ENCODE measurements at regions not wholly inside any gene's neighbourhood (a gene's known extent, or its start where the extent isn't known, plus 50 kb on each side); places are given as distances from the start of the nearest gene placed in this dataset.

DNA sequence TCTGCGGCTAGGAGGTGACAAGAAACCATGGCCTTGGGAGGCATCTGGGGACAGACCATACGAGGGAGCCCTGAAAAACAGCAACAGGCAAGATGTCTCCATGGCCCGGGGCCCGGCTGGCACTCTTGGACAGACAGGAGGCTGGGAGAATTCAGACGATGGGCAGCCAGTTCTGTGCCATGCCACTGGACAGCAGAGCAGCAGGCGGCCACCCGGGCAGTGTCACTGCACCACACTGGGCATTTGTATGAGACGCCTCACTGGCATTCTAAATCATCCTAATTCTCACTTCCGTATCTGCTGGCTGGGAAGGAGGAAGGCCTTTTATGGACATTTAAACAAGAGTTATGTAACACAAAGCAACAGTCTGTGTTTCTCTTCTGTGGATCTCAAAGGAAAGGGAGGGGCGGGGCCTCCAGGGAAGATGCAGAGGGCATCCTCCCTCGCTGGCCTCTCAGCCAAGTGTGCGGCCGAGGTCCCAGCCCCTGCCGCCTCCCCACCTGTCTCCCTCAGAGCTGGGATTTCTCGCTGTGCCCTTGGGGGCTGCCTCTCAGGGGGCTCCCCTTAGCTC lies 350.3 kb downstream of the SHANK2 start:
- ATAC-seq (no peak), FAIRE-seq (no peak), DNase-seq (ENCODE audit: low spot score) (no peak)
- intact Hi-C loops (cut with micrococcal nuclease; ENCODE audit: unreplicated experiment), result no loop called here
- 94% methylated on average over 9 of the region's 15 CpGs for WGBS (ENCODE audit: low lambda C conversion rate)
- Histone ChIP-seq H3K27ac (ENCODE audit: extremely low read length, insufficient read depth, low read length) (no peak overlapping the region), H3K27me3 (ENCODE audit: control insufficient read depth in 1 of 2, insufficient read depth in 2 of 2, low read length in 2 of 2) (no peaks in the 10 kb centered on the region), H3K9me3 (ENCODE audit: low read length) (no peaks in the 10 kb centered on the region), H3K4me1 (ENCODE audit: insufficient read depth, low read length) (no peaks in the 10 kb centered on the region), H4K20me1 (ENCODE audit: insufficient read depth, low read length) (peaks cover 17% of the 10 kb centered on the region), H3K4me3 (replicated peaks in 1 of 3; ENCODE audit: insufficient read depth in 1 of 3, low read depth in 2 of 3, low read length in 3 of 3) (no peak overlapping the region), H3K9ac (ENCODE audit: insufficient read depth, low read depth, low read length) (no peak overlapping the region), H3K4me2 (ENCODE audit: low read depth, low read length) (no peak overlapping the region), H3K79me2 (ENCODE audit: insufficient read depth, low read length) (no peaks in the 10 kb centered on the region), H3K36me3 (replicated peaks in 1 of 2; ENCODE audit: control insufficient read depth in 1 of 2, insufficient read depth in 2 of 2, low read length in 2 of 2) (peaks cover 6 to 33% of the 10 kb centered on the region in 2 experiments), H2AFZ (ENCODE audit: low read length) (no peak overlapping the region)
- in situ Hi-C loops (cut with HindIII; ENCODE audit: extremely low pct_ligation_motif_present, low pct_unique_long_range_greater_than_20kb), result no loop called here
- BruUV-seq (replicated peaks), result no TSS peak
- ChIA-PET CTCF (ENCODE audit: low intra/inter-chr PET ratio, low total read pairs) (no interaction called here), POLR2A (no interaction called here)
- TF ChIP-seq PRPF4 (IDR thresholded peaks at IDR 0.05; ENCODE audit: low read depth, low read length, poor library complexity, severe bottlenecking), result no peak
- TF ChIP-seq ZNF282 (IDR thresholded peaks at IDR 0.05; ENCODE audit: partially characterized antibody), result no peak
- TF ChIP-seq RBM39 (IDR thresholded peaks at IDR 0.05; ENCODE audit: low read depth, low read length, poor library complexity, severe bottlenecking), result no peak
- TF ChIP-seq, protein P1, sequence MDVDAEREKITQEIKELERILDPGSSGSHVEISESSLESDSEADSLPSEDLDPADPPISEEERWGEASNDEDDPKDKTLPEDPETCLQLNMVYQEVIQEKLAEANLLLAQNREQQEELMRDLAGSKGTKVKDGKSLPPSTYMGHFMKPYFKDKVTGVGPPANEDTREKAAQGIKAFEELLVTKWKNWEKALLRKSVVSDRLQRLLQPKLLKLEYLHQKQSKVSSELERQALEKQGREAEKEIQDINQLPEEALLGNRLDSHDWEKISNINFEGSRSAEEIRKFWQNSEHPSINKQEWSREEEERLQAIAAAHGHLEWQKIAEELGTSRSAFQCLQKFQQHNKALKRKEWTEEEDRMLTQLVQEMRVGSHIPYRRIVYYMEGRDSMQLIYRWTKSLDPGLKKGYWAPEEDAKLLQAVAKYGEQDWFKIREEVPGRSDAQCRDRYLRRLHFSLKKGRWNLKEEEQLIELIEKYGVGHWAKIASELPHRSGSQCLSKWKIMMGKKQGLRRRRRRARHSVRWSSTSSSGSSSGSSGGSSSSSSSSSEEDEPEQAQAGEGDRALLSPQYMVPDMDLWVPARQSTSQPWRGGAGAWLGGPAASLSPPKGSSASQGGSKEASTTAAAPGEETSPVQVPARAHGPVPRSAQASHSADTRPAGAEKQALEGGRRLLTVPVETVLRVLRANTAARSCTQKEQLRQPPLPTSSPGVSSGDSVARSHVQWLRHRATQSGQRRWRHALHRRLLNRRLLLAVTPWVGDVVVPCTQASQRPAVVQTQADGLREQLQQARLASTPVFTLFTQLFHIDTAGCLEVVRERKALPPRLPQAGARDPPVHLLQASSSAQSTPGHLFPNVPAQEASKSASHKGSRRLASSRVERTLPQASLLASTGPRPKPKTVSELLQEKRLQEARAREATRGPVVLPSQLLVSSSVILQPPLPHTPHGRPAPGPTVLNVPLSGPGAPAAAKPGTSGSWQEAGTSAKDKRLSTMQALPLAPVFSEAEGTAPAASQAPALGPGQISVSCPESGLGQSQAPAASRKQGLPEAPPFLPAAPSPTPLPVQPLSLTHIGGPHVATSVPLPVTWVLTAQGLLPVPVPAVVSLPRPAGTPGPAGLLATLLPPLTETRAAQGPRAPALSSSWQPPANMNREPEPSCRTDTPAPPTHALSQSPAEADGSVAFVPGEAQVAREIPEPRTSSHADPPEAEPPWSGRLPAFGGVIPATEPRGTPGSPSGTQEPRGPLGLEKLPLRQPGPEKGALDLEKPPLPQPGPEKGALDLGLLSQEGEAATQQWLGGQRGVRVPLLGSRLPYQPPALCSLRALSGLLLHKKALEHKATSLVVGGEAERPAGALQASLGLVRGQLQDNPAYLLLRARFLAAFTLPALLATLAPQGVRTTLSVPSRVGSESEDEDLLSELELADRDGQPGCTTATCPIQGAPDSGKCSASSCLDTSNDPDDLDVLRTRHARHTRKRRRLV (CRISPR knock-in tag; IDR thresholded peaks at IDR 0.05), result no peak
- TF ChIP-seq JUND (CRISPR knock-in tag; IDR thresholded peaks at IDR 0.05), result no peak
- no peak for TF ChIP-seq RARG (CRISPR knock-in tag; IDR thresholded peaks at IDR 0.05; ENCODE audit: low read depth)
- no peak for TF ChIP-seq ELF1 (CRISPR knock-in tag; IDR thresholded peaks at IDR 0.05)
- TF ChIP-seq, protein P2, sequence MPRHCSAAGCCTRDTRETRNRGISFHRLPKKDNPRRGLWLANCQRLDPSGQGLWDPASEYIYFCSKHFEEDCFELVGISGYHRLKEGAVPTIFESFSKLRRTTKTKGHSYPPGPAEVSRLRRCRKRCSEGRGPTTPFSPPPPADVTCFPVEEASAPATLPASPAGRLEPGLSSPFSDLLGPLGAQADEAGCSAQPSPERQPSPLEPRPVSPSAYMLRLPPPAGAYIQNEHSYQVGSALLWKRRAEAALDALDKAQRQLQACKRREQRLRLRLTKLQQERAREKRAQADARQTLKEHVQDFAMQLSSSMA (CRISPR knock-in tag; IDR thresholded peaks at IDR 0.05), result no peak
- TF ChIP-seq ZZZ3 (CRISPR knock-in tag; IDR thresholded peaks at IDR 0.05; ENCODE audit: borderline replicate concordance), result no peak
- TF ChIP-seq FOXP1 (IDR thresholded peaks at IDR 0.05), result no peak
- no peak for TF ChIP-seq FOXP1 (CRISPR knock-in tag; IDR thresholded peaks at IDR 0.05)
- no peak for TF ChIP-seq SP4 (CRISPR knock-in tag; IDR thresholded peaks at IDR 0.05)
- TF ChIP-seq, protein P3, sequence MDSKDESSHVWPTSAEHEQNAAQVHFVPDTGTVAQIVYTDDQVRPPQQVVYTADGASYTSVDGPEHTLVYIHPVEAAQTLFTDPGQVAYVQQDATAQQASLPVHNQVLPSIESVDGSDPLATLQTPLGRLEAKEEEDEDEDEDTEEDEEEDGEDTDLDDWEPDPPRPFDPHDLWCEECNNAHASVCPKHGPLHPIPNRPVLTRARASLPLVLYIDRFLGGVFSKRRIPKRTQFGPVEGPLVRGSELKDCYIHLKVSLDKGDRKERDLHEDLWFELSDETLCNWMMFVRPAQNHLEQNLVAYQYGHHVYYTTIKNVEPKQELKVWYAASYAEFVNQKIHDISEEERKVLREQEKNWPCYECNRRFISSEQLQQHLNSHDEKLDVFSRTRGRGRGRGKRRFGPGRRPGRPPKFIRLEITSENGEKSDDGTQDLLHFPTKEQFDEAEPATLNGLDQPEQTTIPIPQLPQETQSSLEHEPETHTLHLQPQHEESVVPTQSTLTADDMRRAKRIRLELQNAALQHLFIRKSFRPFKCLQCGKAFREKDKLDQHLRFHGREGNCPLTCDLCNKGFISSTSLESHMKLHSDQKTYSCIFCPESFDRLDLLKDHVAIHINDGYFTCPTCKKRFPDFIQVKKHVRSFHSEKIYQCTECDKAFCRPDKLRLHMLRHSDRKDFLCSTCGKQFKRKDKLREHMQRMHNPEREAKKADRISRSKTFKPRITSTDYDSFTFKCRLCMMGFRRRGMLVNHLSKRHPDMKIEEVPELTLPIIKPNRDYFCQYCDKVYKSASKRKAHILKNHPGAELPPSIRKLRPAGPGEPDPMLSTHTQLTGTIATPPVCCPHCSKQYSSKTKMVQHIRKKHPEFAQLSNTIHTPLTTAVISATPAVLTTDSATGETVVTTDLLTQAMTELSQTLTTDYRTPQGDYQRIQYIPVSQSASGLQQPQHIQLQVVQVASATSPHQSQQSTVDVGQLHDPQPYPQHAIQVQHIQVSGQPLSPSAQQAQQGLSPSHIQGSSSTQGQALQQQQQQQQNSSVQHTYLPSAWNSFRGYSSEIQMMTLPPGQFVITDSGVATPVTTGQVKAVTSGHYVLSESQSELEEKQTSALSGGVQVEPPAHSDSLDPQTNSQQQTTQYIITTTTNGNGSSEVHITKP (CRISPR knock-in tag; IDR thresholded peaks at IDR 0.05; ENCODE audit: low read depth), result no peak
- TF ChIP-seq ZNF616 (CRISPR knock-in tag; IDR thresholded peaks at IDR 0.05; ENCODE audit: low read depth), result no peak
- no peak for TF ChIP-seq CAMTA2 (CRISPR knock-in tag; IDR thresholded peaks at IDR 0.05; ENCODE audit: borderline replicate concordance)
